Epithelial cell of esophagus (primary cell): ENCODE measurements at regions not wholly inside any gene's neighbourhood (a gene's known extent, or its start where the extent isn't known, plus 50 kb on each side); places are given as distances from the start of the nearest gene placed in this dataset.

Experiments used
- DNase-seq: peaks from one replicate; pipeline ENCODE4 v3.0.0; 2010; ENCODE audit warnings: low read depth
- H3K4me3 ChIP-seq: 2 replicates; pipeline ENCODE4 v1.5.1; 2011; ENCODE audit warnings: mild to moderate bottlenecking, low read length, control low read depth
- CTCF ChIP-seq: IDR thresholded peaks from 2 replicates; pipeline ENCODE4 v1.5.1; 2011; ENCODE audit warnings: low read depth, mild to moderate bottlenecking, low read length, control low read depth, inconsistent platforms; ENCODE audit not compliant: insufficient read depth; ENCODE audit errors: missing control alignments

- no peak overlapping the region for H3K4me3 ChIP-seq
- TF ChIP-seq CTCF, result no peak
- peak; percentile 8 for DNase-seq
These were observed 269.1 kb downstream of the EMP1 start for GRCh38 chr12:13465635-13466034.

DNA sequence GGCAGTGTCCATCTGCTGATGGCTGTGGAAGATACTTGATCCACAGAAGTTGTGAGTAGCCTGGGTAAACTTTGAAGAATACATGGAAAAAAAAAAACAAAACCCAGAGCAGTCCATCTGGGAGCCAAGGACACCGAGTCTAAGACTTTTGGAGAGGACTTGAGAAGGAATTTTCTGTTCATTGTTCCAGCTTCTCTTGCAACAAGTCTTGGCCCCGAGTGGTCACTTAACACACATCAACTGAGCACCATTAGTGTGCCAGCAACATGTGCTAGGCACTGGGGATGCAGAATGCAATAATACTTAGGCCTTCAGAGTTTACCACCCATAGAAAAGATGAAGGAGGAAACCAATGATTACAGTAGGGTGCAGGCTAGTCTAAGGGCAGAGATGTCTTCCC lies 266.7 kb downstream of the EMP1 start:
- no peak for DNase-seq
- no peak overlapping the region for H3K4me3 ChIP-seq

DNA sequence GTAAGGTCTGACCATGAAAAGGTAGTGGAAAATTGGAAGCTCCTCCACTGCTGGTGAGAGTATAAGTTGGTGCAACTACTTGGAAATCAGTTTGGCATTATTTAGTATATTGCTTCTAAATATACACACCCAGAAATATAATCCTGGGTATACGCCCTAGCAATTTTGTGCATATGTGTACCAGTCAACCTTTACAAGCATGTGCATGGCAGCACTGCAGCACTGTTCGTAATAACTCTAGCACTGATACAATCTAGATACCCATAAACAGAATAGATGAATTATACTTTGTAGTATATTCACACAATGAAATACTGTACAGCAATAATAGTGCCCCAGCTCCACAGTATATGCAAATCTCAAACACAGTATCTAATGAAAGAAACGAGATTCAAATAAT lies 265.9 kb downstream of the EMP1 start:
- no peak for DNase-seq
- no peak overlapping the region for H3K4me3 ChIP-seq
- TF ChIP-seq CTCF, result no peak

More for the DNA sequence above, 266.7 kb downstream of the EMP1 start:
- TF ChIP-seq CTCF, result no peak

DNA sequence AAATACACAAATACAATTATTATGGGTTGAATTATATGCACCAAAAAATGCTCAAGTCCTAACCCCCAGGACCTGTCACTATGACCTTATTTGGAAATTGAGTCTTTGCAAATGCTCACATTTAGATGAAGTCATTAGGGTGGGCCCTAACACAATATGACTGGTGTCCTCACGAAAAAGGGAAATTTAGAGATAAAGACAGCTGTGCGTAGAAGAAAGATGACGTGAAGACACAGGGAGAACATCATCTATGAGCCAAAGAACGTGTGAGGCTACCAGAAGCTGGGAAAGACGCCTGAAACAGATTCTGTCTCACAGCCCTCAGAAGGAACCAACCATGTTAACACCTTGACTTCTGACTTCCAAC lies 259.2 kb downstream of the EMP1 start:
- no peak for DNase-seq
- H3K4me3 ChIP-seq, result no peak overlapping the region
- no peak for TF ChIP-seq CTCF

DNA sequence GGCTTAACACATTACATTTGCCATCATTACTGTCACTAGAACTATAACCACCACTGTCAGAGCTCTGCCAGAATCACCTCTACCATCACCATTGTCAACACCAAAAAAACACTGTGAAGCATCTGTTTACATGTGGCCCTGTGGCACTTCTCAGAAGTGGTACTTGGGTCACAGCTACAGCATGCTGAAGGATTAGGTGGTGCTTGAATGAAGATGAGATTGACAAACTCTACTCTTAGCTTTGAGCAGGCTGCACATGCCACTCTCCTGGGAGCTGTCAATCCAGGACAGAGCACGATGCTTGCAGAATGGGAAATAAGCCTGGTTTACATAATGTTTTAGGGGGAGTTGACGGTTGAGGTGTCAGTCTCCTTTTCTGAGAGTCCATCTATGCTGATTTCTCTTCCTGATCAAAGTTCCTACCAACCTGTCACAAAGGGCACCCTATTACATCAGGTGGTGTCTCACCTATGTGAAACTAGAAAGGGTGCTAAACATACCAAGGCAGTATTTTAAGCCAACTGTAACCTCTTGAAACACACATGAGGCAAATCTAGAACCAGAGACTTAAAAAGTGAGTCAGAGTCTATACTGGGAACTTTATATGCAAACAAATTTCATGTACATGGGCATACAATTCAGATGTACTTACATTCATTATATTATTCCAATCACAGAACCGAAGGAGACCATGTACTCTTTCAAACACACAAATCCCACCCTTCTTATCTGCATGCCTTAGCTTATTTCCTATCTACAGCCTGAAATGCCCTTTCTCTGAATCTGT lies 258.7 kb downstream of the EMP1 start:
- DNase-seq, result no peak
- TF ChIP-seq CTCF, result no peak
- no peak overlapping the region for H3K4me3 ChIP-seq

DNA sequence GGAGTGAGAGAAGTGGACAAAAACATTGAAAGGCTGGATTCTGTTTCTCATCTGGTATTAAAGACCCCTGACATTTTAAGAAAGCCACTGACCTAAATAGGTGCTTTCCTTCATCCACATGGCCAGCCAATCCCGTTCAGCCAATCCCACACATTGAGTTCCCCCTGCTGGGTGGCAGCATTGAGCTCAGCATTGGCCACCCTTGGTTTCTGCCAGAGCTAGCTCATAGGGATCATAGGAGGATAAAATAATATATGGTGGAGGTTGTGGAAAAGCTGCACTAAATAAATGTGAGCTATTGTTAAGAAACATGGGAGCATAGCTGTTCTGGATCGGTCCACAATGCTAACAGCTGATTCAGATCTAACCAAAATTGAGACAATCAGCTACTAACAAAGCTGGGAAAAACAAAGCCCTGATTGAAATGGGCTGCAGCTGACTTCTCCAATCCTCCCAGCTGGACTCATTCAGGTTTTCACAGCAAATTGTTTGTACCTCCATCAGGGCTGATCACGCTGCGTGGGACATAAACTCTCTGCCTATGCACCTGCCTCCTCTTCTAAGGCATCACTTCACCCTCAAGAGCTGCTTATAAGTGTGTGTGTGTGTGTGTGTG lies 256.5 kb downstream of the EMP1 start:
- no peak overlapping the region for H3K4me3 ChIP-seq
- no peak for DNase-seq
- no peak for TF ChIP-seq CTCF

- no peak for TF ChIP-seq CTCF
- no peak for DNase-seq
- H3K4me3 ChIP-seq, result no peak overlapping the region
These were observed 255.2 kb downstream of the EMP1 start for GRCh38 chr12:13451776-13452175.
